ENCODE measurements at regions not wholly inside any gene's neighbourhood (a gene's known extent, or its start where the extent isn't known, plus 50 kb on each side); places are given as distances from the start of the nearest gene placed in this dataset.

GRCh38 chr3:3605226-3605625 lies 194.0 kb upstream of the LRRN1 start:
- TF ChIP-seq CTCF (conservative IDR thresholded peaks at IDR 0.05) (no peak), EZH2 (IDR thresholded peaks at IDR 0.05; ENCODE audit: low read depth) (no peak)

Data from PC-9 (cell line).